CD14-positive monocyte (primary cell): ENCODE measurements at regions not wholly inside any gene's neighbourhood (a gene's known extent, or its start where the extent isn't known, plus 50 kb on each side); places are given as distances from the start of the nearest gene placed in this dataset.

Source experiments
- DNase-seq, 3 donors: peaks; one replicate each; pipeline ENCODE4 v3.0.0-alpha.2; 2011 to 2022
- H2AFZ ChIP-seq: 2 replicates; pipeline ENCODE4 v1.6.0; 2012; ENCODE audit warnings: mild to moderate bottlenecking, low read depth, low read length, inconsistent platforms; ENCODE audit not compliant: insufficient read depth, poor library complexity, severe bottlenecking
- H3K27ac ChIP-seq, 2 donors: 1 replicate in 1 of 2; 2 replicates in 1 of 2; pipeline ENCODE4 v1.5.1; 2012 to 2013; ENCODE audit warnings: low read length in 2 of 2, control low read depth in 1 of 2, inconsistent platforms in 1 of 2, low read depth in 1 of 2, mild to moderate bottlenecking in 1 of 2
- H3K27me3 ChIP-seq, 2 donors: one replicate each; pipeline versions ENCODE4 v1.6.0 to v1.6.1; 2011 to 2013; ENCODE audit warnings: low read length in 2 of 2; ENCODE audit not compliant: control insufficient read depth in 2 of 2, insufficient read depth in 2 of 2
- H3K36me3 ChIP-seq, 2 donors: replicated peaks in 1 of 2; 1 replicate in 1 of 2; 2 replicates in 1 of 2; pipeline versions ENCODE4 v1.5.1 to v1.6.1; 2012 to 2013; ENCODE audit warnings: low read length in 2 of 2, control low read depth in 1 of 2, inconsistent platforms in 1 of 2, mild to moderate bottlenecking in 1 of 2; ENCODE audit not compliant: insufficient read depth in 2 of 2, control insufficient read depth in 1 of 2
- H3K4me1 ChIP-seq, 2 donors: 1 replicate in 1 of 2; 2 replicates in 1 of 2; pipeline versions ENCODE4 v1.5.1 to v1.6.1; 2012 to 2013; ENCODE audit warnings: low read length in 2 of 2, control low read depth in 1 of 2, inconsistent platforms in 1 of 2, mild to moderate bottlenecking in 1 of 2, moderate library complexity in 1 of 2; ENCODE audit not compliant: insufficient read depth in 2 of 2, control insufficient read depth in 1 of 2
- H3K4me2 ChIP-seq: replicated peaks from 2 replicates; pipeline ENCODE3; 2012; ENCODE audit warnings: low read length, moderate library complexity, mild to moderate bottlenecking; ENCODE audit not compliant: poor library complexity, severe bottlenecking; ENCODE audit errors: extremely low read depth
- H3K4me3 ChIP-seq, 3 experiments: fragments of 200-600 bp in 1 of 3; sonication (generic) in 1 of 3; replicated peaks in 1 of 3; 1 replicate in 2 of 3; 2 replicates in 1 of 3; pipeline ENCODE4 v1.5.1; 2011 to 2013; ENCODE audit warnings: low read length in 3 of 3, mild to moderate bottlenecking in 3 of 3, control low read depth in 2 of 3, low read depth in 2 of 3, inconsistent platforms in 1 of 3, moderate library complexity in 1 of 3
- H3K79me2 ChIP-seq: 2 replicates; pipeline ENCODE4 v1.6.0; 2012; ENCODE audit warnings: mild to moderate bottlenecking, control low read depth, inconsistent platforms, low read length, moderate library complexity; ENCODE audit not compliant: insufficient read depth
- H3K9ac ChIP-seq: 2 replicates; pipeline ENCODE4 v1.6.0; 2017; ENCODE audit warnings: low read length, mild to moderate bottlenecking; ENCODE audit not compliant: insufficient read depth, poor library complexity, severe bottlenecking
- H3K9me3 ChIP-seq, 2 donors: replicated peaks in 1 of 2; 1 replicate in 1 of 2; 2 replicates in 1 of 2; pipeline versions ENCODE4 v1.5.1 to v1.6.1; 2012 to 2013; ENCODE audit warnings: low read length in 2 of 2, control low read depth in 1 of 2; ENCODE audit not compliant: control insufficient read depth in 1 of 2, insufficient read depth in 1 of 2
- H4K20me1 ChIP-seq: 2 replicates; pipeline ENCODE4 v1.6.0; 2012; ENCODE audit warnings: mild to moderate bottlenecking, low read length, control low read depth, moderate library complexity; ENCODE audit not compliant: insufficient read depth
- H3K27ac Mint-ChIP-seq, 7 donors: one replicate each; pipeline ENCODE4 v1.8.0; 2020; ENCODE audit warnings: mild to moderate bottlenecking in 7 of 7, mixed read lengths in 7 of 7, moderate library complexity in 6 of 7, inconsistent platforms in 2 of 7
- H3K27me3 Mint-ChIP-seq, 3 donors: one replicate each; pipeline ENCODE4 v1.8.0; 2021 to 2022; ENCODE audit warnings: low read depth in 3 of 3, mild to moderate bottlenecking in 3 of 3, mixed read lengths in 3 of 3, moderate library complexity in 3 of 3, inconsistent platforms in 1 of 3
- H3K36me3 Mint-ChIP-seq, 2 donors: one replicate each; pipeline ENCODE4 v1.8.0; 2020; ENCODE audit warnings: mixed read lengths in 2 of 2, inconsistent platforms in 1 of 2, mild to moderate bottlenecking in 1 of 2
- H3K4me1 Mint-ChIP-seq: one replicate; pipeline ENCODE4 v1.8.0; 2020; ENCODE audit warnings: mild to moderate bottlenecking, mixed read lengths
- H3K4me3 Mint-ChIP-seq, 2 donors: one replicate each; pipeline ENCODE4 v1.8.0; 2020; ENCODE audit warnings: mild to moderate bottlenecking in 2 of 2, mixed read lengths in 2 of 2, moderate library complexity in 1 of 2
- H3K9me3 Mint-ChIP-seq, 7 donors: one replicate each; pipeline ENCODE4 v1.8.0; 2020 to 2022; ENCODE audit warnings: mixed read lengths in 7 of 7, mild to moderate bottlenecking in 6 of 7, moderate library complexity in 6 of 7, inconsistent platforms in 2 of 7
- WGBS: methylation state at CpG from one replicate; pipeline ENCODE4 v1.1.5; 2013; ENCODE audit warnings: missing lambda C conversion rate; ENCODE audit not compliant: insufficient coverage; 5-methylcytosine and 5-hydroxymethylcytosine counted together
- intact Hi-C, 2 donors: fragments of 100-400 bp; cut with micrococcal nuclease; formaldehyde crosslinking; loops; one replicate each; pipeline versions ENCODE4 v1.15.0 to v1.15.1; 2023
- TF ChIP-seq, protein P1 (sequence below): fragments of 200-600 bp; IDR thresholded peaks from one replicate; pipeline ENCODE4 v1.8.0; 2022; ENCODE audit warnings: antibody characterized with exemption, mild to moderate bottlenecking

- no peaks in the 10 kb centered on the region for H3K79me2 ChIP-seq
- H3K9me3 ChIP-seq, result no peaks in the 10 kb centered on the region
- Mint-ChIP-seq H3K4me3 (no peak overlapping the region), H3K4me1 (no peaks in the 10 kb centered on the region), H3K9me3 (peaks cover 0 to 2% (median 0%) of the 10 kb centered on the region in 7 donors), H3K27ac (no peak overlapping the region), H3K27me3 (peaks cover 2 to 7% (median 3%) of the 10 kb centered on the region in 3 donors), H3K36me3 (no peaks in the 10 kb centered on the region)
- no peak overlapping the region for H2AFZ ChIP-seq
- H3K36me3 ChIP-seq, result no peaks in the 10 kb centered on the region
- H3K4me1 ChIP-seq, result no peaks in the 10 kb centered on the region
- DNase-seq, result no peak
- intact Hi-C loops, result no loop called here
- H3K9ac ChIP-seq, result no peak overlapping the region
- H3K4me2 ChIP-seq, result no peak overlapping the region
- 87% methylated on average over 14 of the region's 16 CpGs for WGBS
- H3K27me3 ChIP-seq, result no peaks in the 10 kb centered on the region
- no peak overlapping the region for H3K27ac ChIP-seq
- no peaks in the 10 kb centered on the region for H4K20me1 ChIP-seq
- H3K4me3 ChIP-seq, result no peak overlapping the region
- TF ChIP-seq, protein P1, sequence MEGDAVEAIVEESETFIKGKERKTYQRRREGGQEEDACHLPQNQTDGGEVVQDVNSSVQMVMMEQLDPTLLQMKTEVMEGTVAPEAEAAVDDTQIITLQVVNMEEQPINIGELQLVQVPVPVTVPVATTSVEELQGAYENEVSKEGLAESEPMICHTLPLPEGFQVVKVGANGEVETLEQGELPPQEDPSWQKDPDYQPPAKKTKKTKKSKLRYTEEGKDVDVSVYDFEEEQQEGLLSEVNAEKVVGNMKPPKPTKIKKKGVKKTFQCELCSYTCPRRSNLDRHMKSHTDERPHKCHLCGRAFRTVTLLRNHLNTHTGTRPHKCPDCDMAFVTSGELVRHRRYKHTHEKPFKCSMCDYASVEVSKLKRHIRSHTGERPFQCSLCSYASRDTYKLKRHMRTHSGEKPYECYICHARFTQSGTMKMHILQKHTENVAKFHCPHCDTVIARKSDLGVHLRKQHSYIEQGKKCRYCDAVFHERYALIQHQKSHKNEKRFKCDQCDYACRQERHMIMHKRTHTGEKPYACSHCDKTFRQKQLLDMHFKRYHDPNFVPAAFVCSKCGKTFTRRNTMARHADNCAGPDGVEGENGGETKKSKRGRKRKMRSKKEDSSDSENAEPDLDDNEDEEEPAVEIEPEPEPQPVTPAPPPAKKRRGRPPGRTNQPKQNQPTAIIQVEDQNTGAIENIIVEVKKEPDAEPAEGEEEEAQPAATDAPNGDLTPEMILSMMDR, result no peak
Measured at GRCh38 chr20:51193066-51193772, 170.3 kb upstream of the KCNG1 start.

DNA sequence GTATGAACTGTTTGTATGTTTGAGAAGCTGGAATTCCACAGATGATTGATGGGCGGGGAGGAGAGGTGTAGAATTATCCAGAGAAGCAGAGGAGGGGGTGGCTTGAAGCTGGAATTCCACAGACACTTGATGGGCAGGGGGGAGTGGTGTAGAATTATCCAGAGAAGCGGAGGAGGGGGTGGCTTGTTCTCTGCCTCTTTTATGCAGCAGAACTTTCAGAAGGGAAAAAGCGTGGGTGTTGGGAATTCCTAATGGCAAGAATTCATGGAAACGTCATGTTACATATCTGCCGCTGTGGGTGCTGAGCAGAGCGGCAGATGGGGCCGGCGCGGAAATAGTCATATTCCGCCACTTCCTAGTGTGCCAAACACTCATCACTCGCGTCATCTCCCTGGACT lies 167.9 kb upstream of the KCNG1 start:
- no peak overlapping the region for H3K4me3 ChIP-seq
- H3K27me3 ChIP-seq, result no peaks in the 10 kb centered on the region
- no peak overlapping the region for H3K9ac ChIP-seq
- H3K36me3 ChIP-seq, result no peaks in the 10 kb centered on the region
- no peaks in the 10 kb centered on the region for H3K4me1 ChIP-seq
- TF ChIP-seq, protein P1, result no peak
- no peak for DNase-seq
- WGBS, result 89% methylated on average over 12 of the region's 12 CpGs
- no peaks in the 10 kb centered on the region for H3K4me1 Mint-ChIP-seq
- H3K27me3 Mint-ChIP-seq, result peaks cover 2 to 8% (median 3%) of the 10 kb centered on the region in 3 donors
- no peak overlapping the region for H3K4me3 Mint-ChIP-seq
- H3K9me3 Mint-ChIP-seq, result peaks cover 0 to 2% (median 0%) of the 10 kb centered on the region in 7 donors
- H3K36me3 Mint-ChIP-seq, result no peaks in the 10 kb centered on the region
- H3K27ac ChIP-seq, result no peak overlapping the region
- no peaks in the 10 kb centered on the region for H4K20me1 ChIP-seq
- no peak overlapping the region for H3K4me2 ChIP-seq
- intact Hi-C loops, result no loop called here
- H3K9me3 ChIP-seq, result no peaks in the 10 kb centered on the region
- H2AFZ ChIP-seq, result no peak overlapping the region
- no peak overlapping the region for H3K27ac Mint-ChIP-seq
- no peaks in the 10 kb centered on the region for H3K79me2 ChIP-seq
